AG04450 (cell line): ENCODE measurements at regions not wholly inside any gene's neighbourhood (a gene's known extent, or its start where the extent isn't known, plus 50 kb on each side); places are given as distances from the start of the nearest gene placed in this dataset.
"Not testable (repeated sequence)": the region's sequence is repeated elsewhere in the genome, so short reads cannot be mapped to it uniquely, and the experiment has no call there.

Experiments used
- CTCF ChIA-PET: fragments of 300-600, 350-600 bp; formaldehyde crosslinking; extraction: SDS; loops from one replicate; lab custom pipeline; 2022; ENCODE audit warnings: antibody characterized with exemption, inconsistent platforms; lab: Charles Lee
- POLR2A ChIA-PET: fragments of 350-600 bp; formaldehyde crosslinking; extraction: SDS; loops from one replicate; lab custom pipeline; 2021; ENCODE audit warnings: antibody characterized with exemption, inconsistent platforms; lab: Yijun Ruan, JAX
- DNase-seq: peaks from one replicate; pipeline ENCODE4 v3.0.0-alpha.2; 2011; ENCODE audit warnings: low read depth, low spot score
- H3K27ac ChIP-seq: one replicate; pipeline ENCODE4 v1.5.1; 2012; ENCODE audit warnings: low read depth, low read length, control low read depth
- H3K27me3 ChIP-seq: one replicate; pipeline ENCODE4 v1.6.0; 2012; ENCODE audit warnings: low read length; ENCODE audit not compliant: control insufficient read depth, insufficient read depth
- H3K4me3 ChIP-seq: 2 replicates; pipeline ENCODE4 v1.5.1; 2011; ENCODE audit warnings: mild to moderate bottlenecking, low read depth, low read length, control low read depth
- H3K9me3 ChIP-seq: 2 replicates; pipeline ENCODE4 v1.5.1; 2012; ENCODE audit warnings: low read length; ENCODE audit not compliant: control insufficient read depth, insufficient read depth
- TF ChIP-seq, protein P1 (sequence below): IDR thresholded peaks from 2 replicates; pipeline ENCODE4 v1.5.1; 2011; ENCODE audit warnings: low read depth, low read length, control low read depth, inconsistent platforms

DNA sequence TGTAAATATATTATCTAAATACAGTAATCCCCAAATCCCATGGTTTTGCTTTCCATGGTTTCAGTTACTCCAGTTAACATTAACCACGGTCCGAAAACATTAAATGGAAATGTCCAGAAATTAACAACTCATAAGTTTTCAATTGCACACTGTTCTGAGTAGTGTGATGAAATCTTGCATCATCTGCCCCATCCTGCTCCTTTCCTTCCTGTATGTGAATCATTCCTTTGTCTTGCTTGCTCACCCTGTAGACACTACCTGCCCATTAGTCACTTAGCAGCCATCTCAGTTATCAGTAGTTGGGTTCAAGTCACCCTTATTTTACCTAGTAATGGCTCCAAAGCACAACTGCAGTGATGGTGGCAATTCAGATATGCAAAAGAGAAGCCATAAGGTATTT, 1568.5 kb upstream of the WWC1 start:
- DNase-seq: no peak
- Histone ChIP-seq H3K9me3 (peaks cover 9% of the 10 kb centered on the region), H3K4me3 (no peak overlapping the region), H3K27me3 (no peaks in the 10 kb centered on the region), H3K27ac (no peak overlapping the region)
- ChIA-PET CTCF (no interaction called here), POLR2A (no interaction called here)
- TF ChIP-seq, protein P1, sequence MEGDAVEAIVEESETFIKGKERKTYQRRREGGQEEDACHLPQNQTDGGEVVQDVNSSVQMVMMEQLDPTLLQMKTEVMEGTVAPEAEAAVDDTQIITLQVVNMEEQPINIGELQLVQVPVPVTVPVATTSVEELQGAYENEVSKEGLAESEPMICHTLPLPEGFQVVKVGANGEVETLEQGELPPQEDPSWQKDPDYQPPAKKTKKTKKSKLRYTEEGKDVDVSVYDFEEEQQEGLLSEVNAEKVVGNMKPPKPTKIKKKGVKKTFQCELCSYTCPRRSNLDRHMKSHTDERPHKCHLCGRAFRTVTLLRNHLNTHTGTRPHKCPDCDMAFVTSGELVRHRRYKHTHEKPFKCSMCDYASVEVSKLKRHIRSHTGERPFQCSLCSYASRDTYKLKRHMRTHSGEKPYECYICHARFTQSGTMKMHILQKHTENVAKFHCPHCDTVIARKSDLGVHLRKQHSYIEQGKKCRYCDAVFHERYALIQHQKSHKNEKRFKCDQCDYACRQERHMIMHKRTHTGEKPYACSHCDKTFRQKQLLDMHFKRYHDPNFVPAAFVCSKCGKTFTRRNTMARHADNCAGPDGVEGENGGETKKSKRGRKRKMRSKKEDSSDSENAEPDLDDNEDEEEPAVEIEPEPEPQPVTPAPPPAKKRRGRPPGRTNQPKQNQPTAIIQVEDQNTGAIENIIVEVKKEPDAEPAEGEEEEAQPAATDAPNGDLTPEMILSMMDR: no peak

DNA sequence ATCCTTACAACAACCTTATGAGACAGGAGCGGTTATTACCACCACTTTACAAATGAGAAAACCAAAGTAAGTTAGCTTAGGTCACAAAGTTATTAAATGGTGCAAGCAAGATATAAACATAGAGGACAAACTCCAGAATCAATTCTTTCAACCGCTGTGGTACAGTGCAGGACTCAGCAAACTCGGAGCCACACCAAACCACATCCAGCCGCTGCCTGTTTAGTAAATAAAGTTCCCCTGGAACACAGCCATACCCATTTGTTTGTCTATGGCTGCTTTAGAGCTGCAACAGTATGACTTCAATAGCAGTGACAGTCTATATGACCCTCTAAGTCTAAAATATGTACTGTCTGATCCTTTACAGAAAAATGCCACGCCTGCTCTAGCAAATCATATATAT, 1567.2 kb upstream of the WWC1 start:
- no peak overlapping the region for H3K27ac ChIP-seq
- peaks cover 9% of the 10 kb centered on the region for H3K9me3 ChIP-seq
- ChIA-PET CTCF (no interaction called here), POLR2A (no interaction called here)
- TF ChIP-seq, protein P1: no peak
- no peaks in the 10 kb centered on the region for H3K27me3 ChIP-seq
- no peak for DNase-seq
- H3K4me3 ChIP-seq: no peak overlapping the region

DNA sequence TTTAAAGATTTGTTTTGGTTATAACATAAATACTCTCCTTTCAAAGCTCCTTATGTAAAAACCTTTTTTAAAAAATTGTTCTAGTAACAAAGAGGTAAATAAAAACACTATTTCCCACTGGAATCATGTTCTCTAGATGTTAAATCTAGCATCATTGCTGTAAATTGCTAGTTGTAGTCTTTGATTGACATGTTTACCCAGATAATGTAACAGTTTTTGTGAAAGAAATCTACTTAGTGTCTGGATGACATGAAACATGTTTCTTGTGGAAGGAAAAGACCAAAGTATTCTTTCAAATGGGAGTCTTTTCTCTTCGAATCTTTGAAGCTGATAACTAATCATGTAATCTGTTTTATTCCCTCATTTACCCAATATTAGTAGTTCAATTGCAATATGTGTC, 1565.9 kb upstream of the WWC1 start:
- POLR2A ChIA-PET: no interaction called here
- peaks cover 9% of the 10 kb centered on the region for H3K9me3 ChIP-seq
- DNase-seq: no peak
- CTCF ChIA-PET: no interaction called here
- no peak overlapping the region for H3K4me3 ChIP-seq
- TF ChIP-seq, protein P1: no peak
- H3K27ac ChIP-seq: no peak overlapping the region
- H3K27me3 ChIP-seq: no peaks in the 10 kb centered on the region

DNA sequence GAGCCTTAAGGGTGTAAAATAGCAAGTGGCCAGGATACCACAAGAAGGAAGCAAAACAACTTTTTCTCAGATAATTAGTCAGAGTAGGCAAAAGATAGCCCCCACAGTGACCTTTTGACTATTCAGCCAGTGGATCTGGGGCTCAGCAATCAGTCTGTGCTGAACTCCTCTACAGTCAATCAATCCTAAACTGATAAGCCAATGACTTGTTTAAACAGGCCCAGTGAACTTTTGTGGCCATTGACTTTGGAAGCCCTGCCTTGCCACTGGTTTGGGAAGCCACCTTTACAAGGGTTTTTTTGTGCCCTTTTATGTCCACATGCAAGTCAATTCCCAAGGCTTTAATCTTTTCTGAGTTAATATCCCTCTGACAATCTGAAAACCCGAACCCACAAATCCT, 1565.0 kb upstream of the WWC1 start:
- DNase-seq: no peak
- H3K9me3 ChIP-seq: peaks cover 9% of the 10 kb centered on the region
- no peak overlapping the region for H3K27ac ChIP-seq
- POLR2A ChIA-PET: no interaction called here
- H3K27me3 ChIP-seq: no peaks in the 10 kb centered on the region
- CTCF ChIA-PET: no interaction called here
- TF ChIP-seq, protein P1: no peak
- no peak overlapping the region for H3K4me3 ChIP-seq

DNA sequence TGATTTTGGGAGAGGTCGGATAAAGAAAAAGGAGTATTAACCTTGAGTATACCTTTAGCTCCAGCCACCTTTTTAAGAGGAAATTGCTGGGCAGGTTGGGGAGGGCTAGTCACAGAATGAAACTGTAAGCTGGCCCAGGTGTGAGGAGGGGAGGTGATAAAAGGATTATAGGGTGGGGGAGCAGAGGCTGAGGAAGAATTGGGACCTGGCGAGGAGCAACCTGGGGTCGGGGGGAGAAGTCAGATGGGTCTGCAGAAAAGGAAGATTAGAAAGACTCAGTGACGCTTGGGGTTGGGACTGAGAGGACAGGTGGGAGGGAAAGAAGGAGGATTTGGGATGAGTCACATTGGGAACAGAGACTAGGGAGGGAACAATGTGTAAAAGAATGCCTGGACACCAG, 1548.5 kb upstream of the WWC1 start:
- POLR2A ChIA-PET, H3K27me3 ChIP-seq, DNase-seq, H3K4me3 ChIP-seq, H3K27ac ChIP-seq, CTCF ChIA-PET: not testable (repeated sequence)
- peaks cover 19% of the 10 kb centered on the region for H3K9me3 ChIP-seq

DNA sequence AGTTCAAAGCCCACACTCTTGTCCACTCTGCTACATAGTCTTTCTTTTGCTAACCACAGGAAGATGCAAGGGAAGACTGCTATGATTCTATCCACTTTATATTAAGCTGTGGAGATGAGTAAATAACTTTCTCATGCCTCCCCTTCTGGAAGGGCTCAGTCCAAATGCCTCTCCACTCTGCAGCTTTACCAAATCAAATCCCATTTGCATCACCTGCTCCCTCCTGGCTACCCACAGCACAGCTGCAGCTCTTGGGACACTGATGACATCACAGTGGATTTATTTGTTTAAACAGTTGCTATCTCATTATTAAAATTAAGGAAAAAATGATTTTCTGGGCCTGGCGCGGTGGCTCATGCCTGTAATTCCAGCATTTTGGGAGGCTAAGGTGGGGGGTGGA, 1544.9 kb upstream of the WWC1 start:
- no peak for DNase-seq
- TF ChIP-seq, protein P1: no peak
- Histone ChIP-seq H3K27ac (no peak overlapping the region), H3K9me3 (peaks cover 19% of the 10 kb centered on the region), H3K4me3 (no peak overlapping the region), H3K27me3 (no peaks in the 10 kb centered on the region)
- POLR2A ChIA-PET: no interaction called here
- CTCF ChIA-PET: no interaction called here
